ENCODE measurements at regions not wholly inside any gene's neighbourhood (a gene's known extent, or its start where the extent isn't known, plus 50 kb on each side); places are given as distances from the start of the nearest gene placed in this dataset.

DNA sequence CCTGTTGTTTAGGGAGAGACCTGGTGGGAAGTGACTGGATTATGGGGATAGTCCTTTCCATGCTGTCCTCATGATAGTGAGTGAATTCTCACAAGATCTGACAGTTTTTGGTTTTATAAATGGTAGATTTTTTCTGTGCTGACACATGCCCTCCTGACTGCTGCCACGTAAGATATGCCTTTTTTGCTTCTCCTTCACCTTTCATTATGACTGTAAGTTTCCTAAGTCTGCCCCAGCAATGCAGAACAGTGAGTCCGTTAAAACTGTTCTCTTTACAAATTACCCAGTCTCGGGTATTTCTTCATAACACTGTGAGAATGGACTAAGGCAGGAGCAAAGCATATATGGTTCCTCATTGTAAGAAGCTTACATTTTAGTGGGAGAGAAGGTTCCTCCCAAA is 1727.2 kb downstream of the NCAM2 start:
- TF ChIP-seq, protein P1, sequence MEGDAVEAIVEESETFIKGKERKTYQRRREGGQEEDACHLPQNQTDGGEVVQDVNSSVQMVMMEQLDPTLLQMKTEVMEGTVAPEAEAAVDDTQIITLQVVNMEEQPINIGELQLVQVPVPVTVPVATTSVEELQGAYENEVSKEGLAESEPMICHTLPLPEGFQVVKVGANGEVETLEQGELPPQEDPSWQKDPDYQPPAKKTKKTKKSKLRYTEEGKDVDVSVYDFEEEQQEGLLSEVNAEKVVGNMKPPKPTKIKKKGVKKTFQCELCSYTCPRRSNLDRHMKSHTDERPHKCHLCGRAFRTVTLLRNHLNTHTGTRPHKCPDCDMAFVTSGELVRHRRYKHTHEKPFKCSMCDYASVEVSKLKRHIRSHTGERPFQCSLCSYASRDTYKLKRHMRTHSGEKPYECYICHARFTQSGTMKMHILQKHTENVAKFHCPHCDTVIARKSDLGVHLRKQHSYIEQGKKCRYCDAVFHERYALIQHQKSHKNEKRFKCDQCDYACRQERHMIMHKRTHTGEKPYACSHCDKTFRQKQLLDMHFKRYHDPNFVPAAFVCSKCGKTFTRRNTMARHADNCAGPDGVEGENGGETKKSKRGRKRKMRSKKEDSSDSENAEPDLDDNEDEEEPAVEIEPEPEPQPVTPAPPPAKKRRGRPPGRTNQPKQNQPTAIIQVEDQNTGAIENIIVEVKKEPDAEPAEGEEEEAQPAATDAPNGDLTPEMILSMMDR (IDR thresholded peaks at IDR 0.05) = no peak
- TF ChIP-seq POLR2A (IDR thresholded peaks at IDR 0.05) = no peak
